GM18498 (cell line): ENCODE measurements at regions not wholly inside any gene's neighbourhood (a gene's known extent, or its start where the extent isn't known, plus 50 kb on each side); places are given as distances from the start of the nearest gene placed in this dataset.
"Not testable (repeated sequence)": the region's sequence is repeated elsewhere in the genome, so short reads cannot be mapped to it uniquely, and the experiment has no call there.

ENCODE experiments used
- ATAC-seq: cut with Tn5 transposase; IDR thresholded peaks from one replicate; pipeline ENCODE4 v1.9.1; 2021; ENCODE audit warnings: mild to moderate bottlenecking, moderate library complexity; ENCODE audit not compliant: unreplicated experiment

GRCh38 chr14:38600572-38600971 lies 344.7 kb upstream of the CLEC14A start:
- ATAC-seq, result not testable (repeated sequence)

- ATAC-seq, result no peak
Measured at GRCh38 chr14:38593476-38593875, 337.6 kb upstream of the CLEC14A start.

- ATAC-seq, result no peak
Measured at GRCh38 chr14:38592764-38593442, 337.0 kb upstream of the CLEC14A start.

GRCh38 chr14:38589747-38590350 lies 334.0 kb upstream of the CLEC14A start:
- ATAC-seq, result no peak

GRCh38 chr14:38583471-38583870 lies 327.6 kb upstream of the CLEC14A start:
- no peak for ATAC-seq

- ATAC-seq, result no peak
Measured at GRCh38 chr14:38578278-38578681, 322.4 kb upstream of the CLEC14A start.

GRCh38 chr14:38567703-38568102 lies 311.8 kb upstream of the CLEC14A start:
- ATAC-seq, result no peak

GRCh38 chr14:38561657-38562056 lies 305.8 kb upstream of the CLEC14A start:
- ATAC-seq, result no peak

GRCh38 chr14:38559711-38560110 lies 303.8 kb upstream of the CLEC14A start:
- ATAC-seq, result no peak

GRCh38 chr14:38557391-38557790 lies 301.5 kb upstream of the CLEC14A start:
- ATAC-seq, result not testable (repeated sequence)

- ATAC-seq, result no peak
Measured at GRCh38 chr14:38556252-38556651, 300.4 kb upstream of the CLEC14A start.

GRCh38 chr14:38554026-38554425 lies 298.1 kb upstream of the CLEC14A start:
- ATAC-seq, result no peak

- no peak for ATAC-seq
Measured at GRCh38 chr14:38553586-38553985, 297.7 kb upstream of the CLEC14A start.

GRCh38 chr14:38549564-38549963 lies 293.7 kb upstream of the CLEC14A start:
- ATAC-seq, result no peak

- no peak for ATAC-seq
Measured at GRCh38 chr14:38547961-38548490, 292.1 kb upstream of the CLEC14A start.

- no peak for ATAC-seq
Measured at GRCh38 chr14:38546932-38547551, 291.1 kb upstream of the CLEC14A start.

GRCh38 chr14:38544776-38545175 lies 288.9 kb upstream of the CLEC14A start:
- no peak for ATAC-seq

GRCh38 chr14:38543851-38544250 lies 288.0 kb upstream of the CLEC14A start:
- not testable (repeated sequence) for ATAC-seq

GRCh38 chr14:38538053-38538452 lies 282.2 kb upstream of the CLEC14A start:
- not testable (repeated sequence) for ATAC-seq

GRCh38 chr14:38536376-38537038 lies 280.6 kb upstream of the CLEC14A start:
- ATAC-seq, result no peak

GRCh38 chr14:38528582-38528981 lies 272.7 kb upstream of the CLEC14A start:
- no peak for ATAC-seq
